Activated CD4-positive, alpha-beta T cell treated with anti-CD3 and anti-CD28 coated beads, Interleukin-2, amount 50 U/mL, for 1 hour (primary cell): ENCODE measurements at regions not wholly inside any gene's neighbourhood (a gene's known extent, or its start where the extent isn't known, plus 50 kb on each side); places are given as distances from the start of the nearest gene placed in this dataset.

Source experiments
- DNase-seq: peaks from one replicate; pipeline ENCODE4 v3.0.0-alpha.2; 2020

DNA sequence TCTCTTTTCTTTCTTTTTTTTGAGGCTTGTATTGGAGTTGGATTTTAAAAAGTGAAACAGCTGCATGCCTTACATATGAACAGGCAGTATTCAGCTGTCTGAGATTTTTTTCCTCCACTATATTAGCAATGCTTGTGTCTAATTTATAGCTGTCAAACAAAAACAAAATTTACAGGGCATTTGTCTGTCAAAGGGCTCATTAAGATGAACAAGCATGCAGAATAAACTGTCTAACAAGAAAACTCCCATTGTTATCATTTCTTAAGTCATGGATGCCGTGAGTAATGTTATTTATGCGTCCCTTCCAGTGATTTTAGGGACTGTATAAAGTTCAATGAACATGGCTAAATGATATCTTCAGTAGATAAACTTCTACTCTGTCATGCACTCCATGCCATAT, 674.7 kb downstream of the PLCL1 start:
- no peak for DNase-seq

DNA sequence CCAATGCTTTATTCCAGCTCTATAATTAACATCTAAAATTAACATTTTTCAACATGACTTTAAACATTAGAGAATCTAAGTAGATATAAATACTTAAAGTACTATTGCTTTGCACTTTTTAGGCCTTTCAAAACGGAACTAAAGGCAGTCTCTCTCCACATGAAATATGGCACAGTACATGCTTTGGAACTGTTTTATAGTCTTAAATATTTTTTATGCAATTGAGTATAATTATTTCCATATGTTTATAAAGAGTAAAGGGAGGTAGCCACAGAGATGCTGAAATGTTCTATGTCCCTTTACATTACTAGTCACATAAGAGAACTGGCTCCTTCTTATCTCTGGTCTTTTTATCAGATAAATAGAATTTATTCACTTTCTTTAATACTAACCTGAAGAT, 674.0 kb downstream of the PLCL1 start:
- DNase-seq: no peak

DNA sequence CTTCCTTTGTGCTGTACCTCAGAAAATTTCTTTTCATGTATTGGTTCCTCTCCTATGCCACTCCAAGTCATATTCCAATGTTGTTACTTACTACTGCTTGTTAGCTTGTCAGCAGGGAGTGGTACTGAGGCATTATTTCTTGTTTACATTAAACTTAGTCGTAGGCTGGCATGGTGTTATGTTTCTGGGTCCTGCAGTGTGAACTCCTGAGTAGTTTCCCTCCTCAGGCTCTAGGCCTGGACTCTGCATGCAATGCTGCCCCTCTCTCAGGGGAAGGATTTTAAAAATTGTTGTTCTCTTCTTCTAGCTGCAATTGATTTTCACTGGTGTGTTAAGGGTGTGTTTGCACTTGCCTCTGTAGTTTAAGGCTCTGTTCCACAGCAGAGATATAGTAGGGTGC, 671.6 kb downstream of the PLCL1 start:
- DNase-seq: no peak

DNA sequence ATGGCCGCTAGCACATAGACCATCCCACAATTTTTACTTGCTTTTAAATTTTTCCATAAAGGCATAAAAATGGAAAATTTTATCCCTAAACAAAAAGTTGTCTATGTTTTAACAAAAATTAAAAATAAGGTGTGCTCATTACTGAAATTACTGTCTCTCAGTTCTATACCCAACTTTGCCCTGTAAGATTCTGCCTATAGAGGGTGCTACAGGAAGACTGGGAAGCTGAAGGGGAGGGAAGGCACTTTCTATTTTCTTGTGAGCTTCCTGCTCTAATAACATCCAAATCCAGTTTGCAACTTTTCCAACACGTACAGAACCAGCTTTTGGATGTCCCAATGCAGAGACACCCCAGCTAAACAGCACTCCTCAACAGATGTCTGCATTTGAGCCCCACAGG, 666.9 kb downstream of the PLCL1 start:
- no peak for DNase-seq

DNA sequence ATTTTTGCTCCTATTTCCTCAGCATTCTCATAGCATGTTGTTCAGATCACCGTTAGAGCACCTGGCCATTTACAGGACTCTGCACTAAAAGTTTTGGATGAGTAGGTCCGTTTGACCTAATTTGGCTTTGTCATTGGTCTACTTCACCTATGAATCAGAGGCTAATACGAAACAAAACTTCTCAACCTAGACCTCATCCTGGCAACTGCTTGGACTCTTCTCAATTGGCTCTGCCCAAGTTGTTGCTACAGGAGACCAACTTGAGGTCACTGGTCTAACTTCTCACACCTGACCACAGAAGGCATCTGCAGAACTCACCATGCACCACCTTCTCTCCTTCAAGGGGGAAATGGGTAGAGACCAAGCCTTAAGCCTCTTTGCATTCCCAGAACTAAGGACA, 663.7 kb downstream of the PLCL1 start:
- DNase-seq: no peak

DNA sequence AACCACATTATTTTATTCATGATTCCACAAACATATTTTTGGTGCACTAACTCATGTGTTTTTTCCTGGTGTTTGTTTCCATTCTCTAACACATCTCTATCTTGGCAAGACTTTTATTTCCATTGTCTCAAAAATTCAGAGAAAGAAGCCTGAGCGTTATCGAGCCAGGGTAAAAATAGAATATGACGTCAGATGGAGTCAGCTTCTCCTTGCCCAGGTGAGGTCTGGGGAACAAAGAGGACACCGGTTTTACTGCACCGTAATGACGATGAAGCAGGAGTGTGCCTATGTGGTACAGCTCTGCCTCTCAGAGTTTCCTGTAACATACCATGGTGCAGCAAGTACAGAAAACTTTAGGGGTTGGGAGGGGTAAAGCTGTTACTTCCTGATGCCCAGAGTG, 661.6 kb downstream of the PLCL1 start:
- DNase-seq: no peak

DNA sequence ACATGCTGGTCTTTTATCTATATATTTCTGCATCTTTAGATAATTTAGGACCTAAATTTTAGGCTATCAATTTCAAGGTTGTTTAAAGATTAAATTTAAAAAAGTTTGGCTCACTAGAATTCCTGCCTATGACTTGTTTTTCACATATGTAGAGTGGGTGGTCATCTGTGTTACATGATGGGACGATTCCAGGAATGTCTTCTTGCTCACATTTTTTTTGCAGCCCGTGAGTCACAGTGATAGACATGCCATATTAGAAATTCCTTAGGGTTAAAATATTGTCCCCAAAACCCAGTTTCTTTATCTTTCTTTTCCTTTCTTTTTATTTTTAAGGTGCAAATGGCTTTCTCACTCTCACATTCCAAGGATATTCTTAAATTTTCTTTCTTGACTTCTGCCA, 652.0 kb downstream of the PLCL1 start:
- DNase-seq: no peak

DNA sequence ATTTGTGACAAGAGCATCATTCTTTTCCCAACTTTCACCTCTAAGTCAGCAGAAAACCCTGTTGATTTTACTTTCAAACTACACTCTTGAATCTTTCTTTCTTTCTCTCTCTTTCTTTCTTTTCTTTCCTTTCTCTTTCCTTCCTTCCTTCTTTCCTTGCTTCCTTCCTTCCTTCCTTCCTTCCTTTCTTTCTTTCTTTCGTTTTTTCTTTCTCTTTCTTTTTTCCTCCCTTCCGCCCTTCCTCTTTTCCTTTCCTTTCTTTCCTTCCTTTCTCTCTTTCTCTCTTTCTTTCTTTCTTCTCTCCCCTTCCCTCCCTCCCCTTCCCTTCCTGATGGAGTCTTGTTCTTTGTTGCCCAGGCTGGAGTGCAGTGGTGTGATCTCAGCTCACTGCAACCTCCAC, 649.5 kb downstream of the PLCL1 start:
- DNase-seq: no peak

DNA sequence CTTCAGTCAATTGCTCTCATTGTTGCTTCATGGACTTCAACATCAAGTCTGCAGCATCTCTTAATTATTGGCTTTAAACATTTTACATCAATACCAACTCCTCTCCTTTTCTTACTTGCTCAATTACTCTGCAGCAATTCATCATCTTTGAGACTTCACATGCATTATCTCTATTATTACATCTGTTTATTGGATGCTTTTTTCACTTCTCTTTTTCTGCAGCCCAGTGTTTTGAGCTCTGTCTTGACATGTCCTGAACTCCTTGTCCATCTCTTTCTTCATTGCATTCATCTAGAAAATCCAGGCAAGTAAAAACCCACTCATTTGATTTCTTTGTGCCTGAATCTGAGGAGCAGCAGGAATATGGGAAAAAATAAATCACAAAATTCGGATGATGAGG, 647.9 kb downstream of the PLCL1 start:
- DNase-seq: no peak

DNA sequence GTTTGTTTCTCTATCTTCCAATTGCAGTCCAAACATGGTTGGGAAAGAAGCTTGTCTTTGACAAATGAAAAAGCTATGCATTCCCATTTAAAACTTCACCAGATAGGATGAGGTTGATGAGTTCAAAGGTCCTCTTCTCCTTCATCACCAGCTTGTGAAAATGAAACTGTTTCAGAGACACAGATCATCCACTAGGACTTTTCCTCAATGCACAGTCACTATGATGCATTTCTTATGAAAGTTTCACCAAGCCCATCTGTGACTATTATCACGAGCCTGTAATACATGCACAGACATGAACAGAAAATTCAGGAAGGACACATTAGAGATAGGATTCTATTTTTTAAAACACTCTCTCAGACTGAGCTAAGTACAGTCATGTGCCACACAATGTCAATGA, 644.4 kb downstream of the PLCL1 start:
- no peak for DNase-seq

DNA sequence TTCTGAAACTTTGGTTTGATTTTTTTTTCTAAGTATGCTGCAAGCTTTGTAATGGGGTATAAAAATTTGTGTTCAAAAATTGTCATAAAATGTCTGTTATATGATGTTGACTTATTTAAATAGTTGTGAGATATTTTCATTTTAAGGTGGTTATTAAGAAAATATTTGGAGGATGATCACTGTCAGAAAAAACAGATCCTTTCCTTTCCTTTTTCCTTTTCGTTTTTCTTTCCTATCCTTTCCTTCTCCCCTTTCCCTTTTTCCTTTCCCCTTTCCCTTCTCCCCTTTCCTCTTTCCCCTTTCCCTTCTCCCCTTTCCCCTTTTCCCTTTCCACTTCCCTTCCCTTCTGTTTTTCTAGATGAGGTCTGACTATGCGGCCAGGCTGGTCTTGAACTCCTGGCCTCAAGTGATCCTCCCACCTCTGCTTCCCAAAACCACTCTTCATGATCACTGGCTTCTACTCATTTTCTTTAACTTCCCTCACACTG, 640.5 kb downstream of the PLCL1 start:
- DNase-seq: no peak

DNA sequence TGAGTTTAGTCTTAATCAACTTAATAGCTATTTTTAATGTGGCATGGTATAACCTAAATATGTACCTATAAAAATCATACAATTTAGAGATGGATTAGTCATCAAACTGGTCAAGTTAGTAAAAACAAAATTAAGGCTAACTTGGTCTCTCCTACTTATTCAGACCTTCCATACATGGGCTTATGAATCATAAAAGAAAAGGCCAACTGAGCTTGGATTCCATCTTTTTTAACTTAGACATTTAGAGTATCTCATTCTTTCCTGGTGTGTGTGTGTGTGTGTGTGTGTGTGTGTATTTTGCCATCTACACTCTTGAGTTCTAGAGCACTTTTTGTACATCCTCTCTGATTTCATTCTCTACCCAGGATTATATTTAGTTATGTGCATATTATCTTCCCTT, 637.5 kb downstream of the PLCL1 start:
- DNase-seq: no peak

DNA sequence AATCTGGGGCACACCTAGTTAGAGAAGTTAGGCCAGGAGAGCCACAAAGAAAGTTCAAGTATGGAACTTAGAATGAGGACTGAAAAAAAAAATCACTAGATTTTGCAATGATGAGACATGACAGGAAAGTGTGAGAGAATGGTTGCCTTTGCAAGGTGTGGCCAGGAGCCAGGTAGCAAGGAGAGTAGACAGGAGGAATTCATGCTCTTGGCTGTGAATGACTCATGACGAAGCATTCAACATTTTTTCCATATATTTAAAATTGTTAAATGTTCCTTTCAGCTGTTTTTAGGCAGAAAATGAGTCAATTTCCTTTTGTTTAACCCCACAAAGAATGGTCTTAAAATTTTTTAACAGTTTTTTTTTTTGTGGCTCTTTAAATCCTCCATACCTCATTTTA, 636.9 kb downstream of the PLCL1 start:
- no peak for DNase-seq

DNA sequence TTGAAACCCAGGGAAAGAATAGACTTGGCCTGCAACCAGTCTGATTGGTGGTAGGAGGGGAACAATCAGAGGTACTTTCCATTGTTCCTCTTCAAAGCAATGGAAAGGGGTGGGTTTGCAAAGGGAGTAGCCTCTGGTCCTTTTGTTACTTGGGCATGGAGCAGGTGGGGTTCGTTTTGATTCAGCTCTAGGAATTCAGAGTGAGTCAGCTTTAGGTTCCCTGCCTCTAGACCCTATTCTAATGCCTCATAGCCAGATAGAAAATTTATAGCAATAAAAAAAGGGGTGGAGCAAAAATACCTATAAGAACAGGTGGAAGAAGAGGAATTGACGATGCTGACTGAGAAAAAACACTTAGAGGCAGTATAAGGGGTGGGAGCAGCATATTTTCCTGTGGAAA, 636.4 kb downstream of the PLCL1 start:
- no peak for DNase-seq

DNA sequence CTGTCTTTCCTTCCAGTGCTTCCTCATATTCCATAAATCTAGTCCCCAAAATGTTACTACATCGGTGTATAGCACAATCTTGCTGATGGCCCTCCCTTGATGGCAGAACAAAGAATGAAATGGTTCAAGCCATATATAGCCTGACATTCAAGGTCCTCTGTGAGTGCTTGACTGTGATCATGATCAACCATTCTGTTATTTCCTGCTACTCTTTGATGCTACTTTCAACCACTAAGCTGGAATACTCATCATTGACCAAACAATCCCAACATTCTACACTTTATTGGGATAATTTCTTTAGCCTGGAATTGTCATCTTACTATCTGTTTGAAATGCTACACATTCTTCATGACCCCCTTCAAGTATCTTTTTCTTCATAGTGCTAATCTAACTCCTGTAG, 633.9 kb downstream of the PLCL1 start:
- DNase-seq: no peak

DNA sequence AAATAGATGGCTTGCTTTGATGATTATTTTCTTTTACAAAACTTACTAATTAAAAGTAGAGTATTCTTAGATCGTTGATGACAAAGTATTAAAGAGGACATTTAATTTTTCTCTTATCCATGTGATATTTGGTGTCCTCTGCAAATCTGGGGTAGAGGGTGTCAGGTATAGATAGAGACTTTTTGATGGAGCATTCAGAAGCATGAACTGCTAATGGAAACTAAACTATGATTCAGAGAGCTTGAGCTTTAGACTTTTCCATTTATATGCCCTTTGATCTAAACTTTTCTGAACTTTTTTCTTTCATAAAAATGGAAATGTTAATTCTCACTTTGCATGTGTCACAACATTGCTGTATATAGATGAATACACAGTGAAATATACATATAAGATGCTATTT, 619.7 kb downstream of the PLCL1 start:
- no peak for DNase-seq

DNA sequence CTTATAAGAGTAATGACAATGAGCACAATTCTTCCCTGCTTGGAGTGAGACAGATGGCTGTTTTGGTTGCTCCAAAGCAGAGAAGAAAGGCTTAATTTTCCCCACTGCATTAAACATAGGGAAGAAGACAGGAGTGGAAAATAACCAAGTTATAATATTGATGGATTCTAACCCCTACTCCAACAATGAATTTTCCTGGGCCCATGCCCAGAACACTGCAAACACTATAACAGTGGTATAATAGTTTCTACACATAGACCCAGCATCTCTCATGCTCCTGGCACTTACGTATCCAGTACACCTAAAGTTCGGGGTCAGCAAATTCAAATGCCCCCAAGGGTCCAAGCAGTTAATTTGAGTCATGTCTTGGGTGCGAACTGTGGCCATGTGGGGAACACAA, 613.4 kb downstream of the PLCL1 start:
- no peak for DNase-seq

DNA sequence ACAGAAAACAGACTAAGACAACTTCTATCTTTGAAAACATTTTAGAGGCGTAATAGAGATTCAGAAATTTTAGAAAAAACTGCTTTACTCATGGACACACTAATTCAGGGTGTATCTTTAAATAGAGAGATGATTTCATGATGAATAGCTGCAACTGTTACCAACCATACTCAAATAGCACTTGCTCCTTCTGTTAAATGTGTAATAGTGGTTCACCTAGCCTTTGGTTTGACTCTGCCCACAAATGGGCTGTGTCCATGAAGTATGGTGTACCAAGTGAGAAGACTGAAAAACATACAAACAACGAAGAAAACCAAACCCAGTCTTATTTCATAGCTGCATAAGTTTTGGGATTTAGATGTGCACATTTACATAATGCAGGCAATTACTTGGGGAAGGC, 610.6 kb downstream of the PLCL1 start:
- no peak for DNase-seq

DNA sequence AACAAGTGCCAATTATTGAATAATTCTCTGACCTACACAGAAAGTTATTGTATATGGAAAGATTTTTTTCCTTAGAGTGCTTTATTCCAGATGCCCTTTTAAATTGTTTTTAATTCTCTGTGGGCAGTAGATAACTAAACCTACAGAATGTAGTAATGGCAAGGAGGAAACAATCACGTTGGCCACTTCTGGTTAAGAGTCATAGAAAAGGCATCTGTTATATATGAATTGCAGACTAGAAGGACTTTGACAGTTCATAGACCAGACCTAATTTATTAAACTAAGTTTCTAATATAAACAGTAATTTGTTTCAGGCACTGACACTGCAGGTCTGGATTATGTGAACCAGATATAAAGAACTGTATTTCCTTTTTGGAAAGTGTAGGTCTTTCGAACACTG, 607.5 kb downstream of the PLCL1 start:
- no peak for DNase-seq

DNA sequence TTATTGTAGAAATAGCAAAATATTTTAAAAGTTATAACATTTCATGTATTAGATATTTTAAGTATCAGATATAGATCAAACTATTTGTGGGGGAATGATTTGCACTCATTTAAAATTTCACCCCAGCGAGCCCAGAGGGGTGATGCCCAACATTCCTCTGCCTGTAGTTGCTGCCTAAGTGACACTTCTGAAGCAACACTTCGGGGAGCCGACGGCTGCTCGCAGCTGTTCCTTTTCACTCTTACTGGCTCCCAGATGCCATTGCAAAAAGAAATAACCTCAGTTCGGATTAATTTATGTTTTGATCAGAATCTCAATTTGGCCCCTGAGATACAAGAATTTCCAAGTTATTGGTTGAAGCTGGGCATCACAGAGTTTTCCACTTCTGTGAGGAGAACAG, 603.8 kb downstream of the PLCL1 start:
- DNase-seq: no peak

DNA sequence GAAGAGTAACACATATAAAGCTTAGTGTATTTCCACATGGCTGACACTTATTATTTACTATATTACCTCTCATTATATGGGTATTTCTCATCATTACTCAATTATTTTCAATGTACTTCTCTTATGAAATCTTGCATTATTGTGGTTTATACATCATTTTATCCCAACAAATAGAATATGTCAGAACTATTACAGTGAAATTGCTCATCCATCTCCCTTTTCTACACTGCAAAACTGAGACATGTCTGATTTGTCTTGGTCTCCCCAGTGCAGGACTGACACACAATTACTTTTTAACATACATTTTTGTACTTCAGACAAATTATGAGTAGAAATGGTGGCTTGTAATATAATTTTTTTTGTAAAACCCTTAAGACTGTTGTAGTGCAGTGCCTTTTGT, 600.9 kb downstream of the PLCL1 start:
- no peak for DNase-seq

DNA sequence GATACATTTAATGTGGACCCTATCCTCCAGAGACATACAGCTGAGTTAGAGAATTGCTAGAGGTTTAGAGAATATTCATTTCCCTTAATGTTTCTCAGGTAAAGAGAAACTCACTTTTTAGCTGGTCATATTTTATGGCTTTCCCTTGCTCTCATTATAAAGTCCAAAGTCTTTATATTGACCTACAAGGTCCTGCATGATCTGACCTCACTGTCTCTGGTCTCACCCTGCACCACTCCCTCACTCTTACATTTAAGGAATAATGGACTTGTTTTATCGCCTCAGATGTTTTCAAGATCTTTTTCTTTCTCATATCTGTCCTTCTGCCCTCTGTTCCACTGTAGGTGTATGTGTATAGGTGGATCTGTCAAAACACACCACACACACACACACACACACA, 597.3 kb downstream of the PLCL1 start:
- DNase-seq: no peak

DNA sequence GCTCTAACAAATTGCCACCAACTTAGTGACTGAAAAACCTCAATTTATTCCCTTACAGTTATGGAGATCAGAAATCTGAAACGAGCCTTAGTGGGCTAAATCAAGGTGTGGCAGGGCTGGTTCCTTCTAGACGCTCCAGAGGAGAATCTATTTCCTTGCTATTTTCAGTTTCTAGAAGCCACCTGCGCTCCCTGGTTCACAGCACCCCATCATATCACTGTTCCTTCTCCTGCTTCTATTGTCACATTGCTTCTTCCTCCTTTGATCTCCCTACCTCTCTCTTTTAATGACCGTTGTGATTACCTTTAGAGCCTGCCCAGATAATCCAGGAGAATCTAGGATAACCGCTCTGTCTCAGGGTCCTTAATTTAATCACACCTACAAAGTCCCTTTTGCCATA, 596.6 kb downstream of the PLCL1 start:
- DNase-seq: no peak

DNA sequence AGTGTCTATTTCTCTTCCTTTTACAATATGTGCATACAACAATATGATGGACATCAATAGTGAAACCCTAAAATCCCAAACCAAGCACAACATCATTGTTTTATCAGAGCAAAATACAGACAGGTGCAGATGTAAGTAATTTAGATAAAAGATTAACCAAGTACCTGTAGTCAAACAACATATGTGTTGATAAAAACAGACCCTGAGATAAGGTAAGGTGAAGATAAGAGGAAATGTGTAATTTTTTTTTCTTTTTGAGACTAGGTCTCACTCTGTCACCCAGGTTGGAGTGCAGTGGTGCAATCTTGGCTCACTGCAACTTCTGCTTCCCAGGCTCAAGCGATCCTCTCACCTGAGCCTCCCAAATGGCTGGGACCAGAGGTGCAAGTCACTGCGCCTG, 589.8 kb downstream of the PLCL1 start:
- no peak for DNase-seq

DNA sequence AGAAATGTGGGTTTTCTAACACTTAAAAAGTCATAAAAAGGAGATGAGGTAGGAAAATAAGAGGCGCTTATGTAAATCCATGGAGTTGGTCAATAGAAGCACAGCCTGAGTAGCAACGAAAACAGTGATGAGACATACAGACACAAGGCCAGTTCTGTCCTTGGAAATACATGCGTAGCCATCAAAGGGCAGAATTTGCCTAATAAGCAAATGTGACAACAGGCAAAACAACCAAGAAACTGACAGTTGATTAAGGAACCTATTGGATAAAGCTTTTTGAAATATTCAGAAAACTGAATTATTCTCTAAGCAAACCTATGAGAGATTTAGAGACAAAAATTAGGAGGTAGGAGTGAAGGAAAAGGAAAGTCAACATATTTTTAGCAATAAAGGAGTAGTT, 586.3 kb downstream of the PLCL1 start:
- no peak for DNase-seq

DNA sequence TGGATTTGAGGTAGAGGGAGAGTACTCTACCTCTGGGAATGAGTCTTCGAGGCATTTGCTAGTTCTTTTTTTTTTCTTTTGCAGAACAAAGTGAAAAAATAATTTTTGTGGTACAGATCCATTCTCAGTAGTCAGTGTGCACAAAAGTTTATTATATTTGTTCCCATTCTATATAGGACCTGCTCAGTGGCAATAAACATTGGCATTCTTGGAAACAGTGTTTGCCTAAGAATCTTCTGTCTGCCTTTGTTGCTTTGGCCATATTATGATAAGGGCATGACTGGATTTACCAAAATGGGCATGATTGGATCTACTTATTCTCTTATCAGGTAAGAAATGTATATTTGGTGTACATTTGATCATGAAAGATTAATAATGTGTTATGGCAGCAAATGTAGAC, 583.3 kb downstream of the PLCL1 start:
- DNase-seq: no peak
